Naive thymus-derived CD4-positive, alpha-beta T cell (primary cell): ENCODE measurements at regions not wholly inside any gene's neighbourhood (a gene's known extent, or its start where the extent isn't known, plus 50 kb on each side); places are given as distances from the start of the nearest gene placed in this dataset.
"Not testable (repeated sequence)": the region's sequence is repeated elsewhere in the genome, so short reads cannot be mapped to it uniquely, and the experiment has no call there.

Experiments
- ATAC-seq: fragments of 150-1000 bp; cut with Tn5 transposase; 2 replicates; pipeline ENCODE4 v1.10.0; 2021; ENCODE audit warnings: mild to moderate bottlenecking, moderate library complexity
- CTCF ChIA-PET: fragments of 350-600 bp; sonication (Branson Sonifier 250); formaldehyde crosslinking; loops from one replicate; lab custom pipeline; 2021; ENCODE audit warnings: antibody characterized with exemption; lab: Charles Lee
- POLR2A ChIA-PET: fragments of 350-600 bp; sonication (Branson Sonifier 250); formaldehyde crosslinking; loops from one replicate; lab custom pipeline; 2021; ENCODE audit warnings: antibody characterized with exemption, inconsistent platforms; lab: Charles Lee
- DNase-seq, 9 donors: peaks; one replicate each; pipeline versions ENCODE4 v3.0.0 to v3.0.0-alpha.2; 2020 to 2022; ENCODE audit warnings: mixed read lengths in 1 of 9
- H3K27ac ChIP-seq: one replicate; pipeline ENCODE4 v1.7.0; 2013; ENCODE audit warnings: mild to moderate bottlenecking, low read depth, low read length, moderate library complexity
- H3K27me3 ChIP-seq, 2 donors: one replicate each; pipeline ENCODE4 v1.7.0; 2013; ENCODE audit warnings: low read length in 2 of 2, mild to moderate bottlenecking in 2 of 2, moderate library complexity in 2 of 2; ENCODE audit not compliant: control insufficient read depth in 2 of 2, insufficient read depth in 2 of 2
- H3K36me3 ChIP-seq, 3 experiments: 1 replicate in 2 of 3; 2 replicates in 1 of 3; pipeline ENCODE4 v1.7.0; 2013; ENCODE audit warnings: low read length in 3 of 3, mild to moderate bottlenecking in 3 of 3, moderate library complexity in 1 of 3; ENCODE audit not compliant: insufficient read depth in 3 of 3, control insufficient read depth in 2 of 3
- H3K4me1 ChIP-seq, 2 donors: one replicate each; pipeline ENCODE4 v1.7.0; 2013; ENCODE audit warnings: low read length in 2 of 2, mild to moderate bottlenecking in 2 of 2, moderate library complexity in 1 of 2; ENCODE audit not compliant: control insufficient read depth in 2 of 2, insufficient read depth in 2 of 2
- H3K4me3 ChIP-seq: 2 replicates; pipeline ENCODE4 v1.7.0; 2013; ENCODE audit warnings: mild to moderate bottlenecking, low read length
- H3K9me3 ChIP-seq, 3 experiments: 1 replicate in 2 of 3; 2 replicates in 1 of 3; pipeline ENCODE4 v1.7.0; 2013; ENCODE audit warnings: low read length in 3 of 3; ENCODE audit not compliant: control insufficient read depth in 2 of 3
- H3K27ac Mint-ChIP-seq, 9 donors: one replicate each; pipeline ENCODE4 v1.8.0; 2020 to 2022; ENCODE audit warnings: mixed read lengths in 9 of 9, mild to moderate bottlenecking in 8 of 9, moderate library complexity in 5 of 9, inconsistent platforms in 2 of 9
- H3K27me3 Mint-ChIP-seq, 5 donors: one replicate each; pipeline ENCODE4 v1.8.0; 2021 to 2022; ENCODE audit warnings: mixed read lengths in 5 of 5, mild to moderate bottlenecking in 1 of 5
- H3K36me3 Mint-ChIP-seq, 5 donors: one replicate each; pipeline ENCODE4 v1.8.0; 2020 to 2022; ENCODE audit warnings: mixed read lengths in 5 of 5, mild to moderate bottlenecking in 3 of 5, inconsistent platforms in 1 of 5
- H3K4me1 Mint-ChIP-seq, 7 donors: one replicate each; pipeline ENCODE4 v1.8.0; 2020 to 2022; ENCODE audit warnings: mixed read lengths in 7 of 7, mild to moderate bottlenecking in 3 of 7, inconsistent platforms in 1 of 7
- H3K4me3 Mint-ChIP-seq, 10 donors: one replicate each; pipeline ENCODE4 v1.8.0; 2020 to 2022; ENCODE audit warnings: mild to moderate bottlenecking in 10 of 10, mixed read lengths in 10 of 10, moderate library complexity in 6 of 10, inconsistent platforms in 2 of 10
- H3K9me3 Mint-ChIP-seq, 11 donors: one replicate each; pipeline ENCODE4 v1.8.0; 2020 to 2022; ENCODE audit warnings: mixed read lengths in 11 of 11, mild to moderate bottlenecking in 4 of 11, inconsistent platforms in 1 of 11, moderate library complexity in 1 of 11
- intact Hi-C, 2 donors: fragments of 100-400 bp; cut with micrococcal nuclease; formaldehyde crosslinking; loops; one replicate each; pipeline ENCODE4 v1.15.1; 2023

DNA sequence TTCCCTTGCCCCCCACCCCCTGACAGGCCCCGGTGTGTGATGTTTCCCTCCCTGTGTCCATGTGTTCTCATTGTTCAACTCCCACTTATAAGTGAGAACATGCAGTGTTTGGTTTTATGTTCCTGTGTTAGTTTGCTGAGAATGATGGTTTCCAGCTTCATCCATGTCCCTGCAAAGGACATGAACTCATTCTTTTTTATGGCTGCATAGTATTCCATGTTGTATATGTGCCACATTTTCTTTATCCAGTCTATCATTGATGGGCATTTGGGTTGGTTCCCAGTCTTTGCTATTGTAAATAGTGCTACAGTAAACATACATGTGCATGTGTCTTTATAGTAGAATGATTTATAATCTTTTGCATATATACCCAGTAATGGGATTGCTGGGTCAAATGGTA, 287.4 kb downstream of the UTRN start:
- H3K4me1 ChIP-seq, H3K27ac ChIP-seq, H3K4me3 ChIP-seq, POLR2A ChIA-PET, H3K9me3 ChIP-seq, H3K27me3 ChIP-seq, H3K9me3 Mint-ChIP-seq, DNase-seq, H3K4me3 Mint-ChIP-seq, intact Hi-C loops, H3K27me3 Mint-ChIP-seq, ATAC-seq: not testable (repeated sequence)
- peaks cover 8 to 23% (median 9%) of the 10 kb centered on the region in 3 experiments for H3K36me3 ChIP-seq
- CTCF ChIA-PET, result interaction anchor here (0.8 kb wide), 1 partner anchor 21 kb away, joined by 3 read pairs; no protein-coding TSS in a partner anchor
- peak overlapping the region in 1 of 9 donors; percentile 33 for H3K27ac Mint-ChIP-seq
- peaks cover 12 to 44% (median 37%) of the 10 kb centered on the region in 5 donors for H3K36me3 Mint-ChIP-seq
- H3K4me1 Mint-ChIP-seq, result peaks cover 0 to 22% (median 5%) of the 10 kb centered on the region in 7 donors

DNA sequence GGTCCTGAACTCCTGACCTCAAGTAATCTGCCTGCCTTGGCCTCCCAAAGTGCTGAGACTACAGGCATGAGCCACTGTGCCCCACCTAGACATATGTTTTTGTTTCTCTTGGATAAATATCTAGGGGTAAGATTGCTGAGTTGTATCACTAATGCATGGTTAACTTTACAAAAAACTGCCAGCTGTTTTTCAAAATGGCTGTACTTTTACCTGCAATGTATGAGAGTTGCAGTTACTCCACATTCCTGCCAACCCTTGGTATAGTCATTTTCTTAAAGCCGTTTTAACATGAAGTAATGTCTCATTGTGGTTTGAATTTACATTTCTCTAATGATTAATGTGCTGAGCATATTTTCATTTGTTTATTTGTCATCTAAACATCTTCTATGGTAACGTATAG, 289.7 kb downstream of the UTRN start:
- Mint-ChIP-seq H3K27ac (peak overlapping the region in 3 of 9 donors; percentile 36 to 63 (median 46)), H3K36me3 (peaks cover 8 to 47% (median 35%) of the 10 kb centered on the region in 5 donors), H3K4me1 (peaks cover 0 to 24% (median 5%) of the 10 kb centered on the region in 7 donors), H3K9me3 (peaks cover 0 to 5% (median 0%) of the 10 kb centered on the region in 11 donors), H3K27me3 (no peaks in the 10 kb centered on the region), H3K4me3 (no peak overlapping the region)
- Histone ChIP-seq H3K36me3 (peaks cover 0 to 28% (median 4%) of the 10 kb centered on the region in 3 experiments), H3K27me3 (no peaks in the 10 kb centered on the region), H3K27ac (no peak overlapping the region), H3K9me3 (peaks cover 0 to 3% (median 0%) of the 10 kb centered on the region in 3 experiments), H3K4me1 (no peaks in the 10 kb centered on the region), H3K4me3 (no peak overlapping the region)
- DNase-seq, result no peak
- POLR2A ChIA-PET, result no interaction called here
- ATAC-seq, result no peak
- intact Hi-C loops, result loop anchor here in 1 of 2 donors (1.0 kb wide), 1 partner anchor 7 kb away; no protein-coding TSS in a partner anchor
- CTCF ChIA-PET, result no interaction called here

DNA sequence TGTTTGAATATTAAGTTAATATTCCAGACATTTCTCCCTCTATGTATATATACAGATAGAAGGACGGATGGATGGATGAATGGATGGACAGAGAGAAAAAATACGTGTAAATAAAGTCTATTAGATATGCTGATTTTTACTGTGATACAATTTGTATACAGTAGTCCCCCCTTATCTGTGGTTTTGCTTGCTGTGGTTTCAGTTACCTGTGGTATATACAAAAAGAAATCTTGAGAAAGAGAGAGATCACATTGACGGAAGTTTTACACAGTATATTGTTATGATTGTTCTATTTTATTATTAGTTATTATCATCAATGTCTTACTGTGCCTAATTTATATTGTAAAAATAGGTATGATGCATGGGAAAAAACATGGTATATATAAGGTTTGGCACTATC, 290.2 kb downstream of the UTRN start:
- intact Hi-C loops, result loop anchor here in 1 of 2 donors (1.0 kb wide), 1 partner anchor 8 kb away; no protein-coding TSS in a partner anchor
- ChIA-PET CTCF (no interaction called here), POLR2A (no interaction called here)
- peaks cover 0 to 25% (median 0%) of the 10 kb centered on the region in 3 experiments for H3K36me3 ChIP-seq
- peaks cover 0 to 3% (median 0%) of the 10 kb centered on the region in 3 experiments for H3K9me3 ChIP-seq
- peaks cover 5 to 48% (median 32%) of the 10 kb centered on the region in 5 donors for H3K36me3 Mint-ChIP-seq
- H3K27me3 ChIP-seq, result no peaks in the 10 kb centered on the region
- H3K27ac ChIP-seq, result no peak overlapping the region
- no peak overlapping the region for H3K4me3 Mint-ChIP-seq
- H3K27me3 Mint-ChIP-seq, result no peaks in the 10 kb centered on the region
- no peak for DNase-seq
- no peak overlapping the region for H3K4me3 ChIP-seq
- peaks cover 0 to 5% (median 0%) of the 10 kb centered on the region in 11 donors for H3K9me3 Mint-ChIP-seq
- peaks cover 0 to 29% (median 5%) of the 10 kb centered on the region in 7 donors for H3K4me1 Mint-ChIP-seq
- H3K27ac Mint-ChIP-seq, result peak overlapping the region in 2 of 9 donors; percentile 29 to 63
- no peaks in the 10 kb centered on the region for H3K4me1 ChIP-seq
- no peak for ATAC-seq

DNA sequence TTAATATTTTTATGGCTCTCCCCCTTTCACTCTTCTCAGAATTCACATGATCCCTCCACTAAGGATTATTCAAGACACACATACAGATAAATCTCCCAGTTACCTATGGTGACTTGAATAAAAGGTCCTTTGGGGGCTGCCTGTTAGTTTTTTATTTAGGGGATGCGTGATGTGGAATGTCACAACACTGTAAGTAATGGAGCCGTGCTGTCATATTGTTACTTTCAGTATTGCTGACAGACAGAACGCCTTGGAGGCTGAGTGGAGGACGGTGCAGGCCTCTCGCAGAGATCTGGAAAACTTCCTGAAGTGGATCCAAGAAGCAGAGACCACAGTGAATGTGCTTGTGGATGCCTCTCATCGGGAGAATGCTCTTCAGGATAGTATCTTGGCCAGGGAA, 291.7 kb downstream of the UTRN start:
- ChIA-PET CTCF (interaction anchor here (1.0 kb wide), 1 partner anchor 28 kb away, joined by 3 read pairs; no protein-coding TSS in a partner anchor), POLR2A (no interaction called here)
- no peak overlapping the region for H3K27ac ChIP-seq
- Mint-ChIP-seq H3K9me3 (peaks cover 0 to 4% (median 0%) of the 10 kb centered on the region in 11 donors), H3K4me1 (peaks cover 0 to 41% (median 11%) of the 10 kb centered on the region in 7 donors), H3K4me3 (no peak overlapping the region), H3K36me3 (peaks cover 2 to 50% (median 20%) of the 10 kb centered on the region in 5 donors), H3K27me3 (no peaks in the 10 kb centered on the region), H3K27ac (peak overlapping the region in 2 of 9 donors; percentile 53 to 70)
- H3K9me3 ChIP-seq, result peaks cover 0 to 2% (median 0%) of the 10 kb centered on the region in 3 experiments
- DNase-seq (no peak), ATAC-seq (no peak)
- no peak overlapping the region for H3K4me3 ChIP-seq
- peaks cover 0 to 19% (median 0%) of the 10 kb centered on the region in 3 experiments for H3K36me3 ChIP-seq
- H3K4me1 ChIP-seq, result peaks cover 3% of the 10 kb centered on the region in 2 donors
- intact Hi-C loops, result no loop called here
- H3K27me3 ChIP-seq, result no peaks in the 10 kb centered on the region

DNA sequence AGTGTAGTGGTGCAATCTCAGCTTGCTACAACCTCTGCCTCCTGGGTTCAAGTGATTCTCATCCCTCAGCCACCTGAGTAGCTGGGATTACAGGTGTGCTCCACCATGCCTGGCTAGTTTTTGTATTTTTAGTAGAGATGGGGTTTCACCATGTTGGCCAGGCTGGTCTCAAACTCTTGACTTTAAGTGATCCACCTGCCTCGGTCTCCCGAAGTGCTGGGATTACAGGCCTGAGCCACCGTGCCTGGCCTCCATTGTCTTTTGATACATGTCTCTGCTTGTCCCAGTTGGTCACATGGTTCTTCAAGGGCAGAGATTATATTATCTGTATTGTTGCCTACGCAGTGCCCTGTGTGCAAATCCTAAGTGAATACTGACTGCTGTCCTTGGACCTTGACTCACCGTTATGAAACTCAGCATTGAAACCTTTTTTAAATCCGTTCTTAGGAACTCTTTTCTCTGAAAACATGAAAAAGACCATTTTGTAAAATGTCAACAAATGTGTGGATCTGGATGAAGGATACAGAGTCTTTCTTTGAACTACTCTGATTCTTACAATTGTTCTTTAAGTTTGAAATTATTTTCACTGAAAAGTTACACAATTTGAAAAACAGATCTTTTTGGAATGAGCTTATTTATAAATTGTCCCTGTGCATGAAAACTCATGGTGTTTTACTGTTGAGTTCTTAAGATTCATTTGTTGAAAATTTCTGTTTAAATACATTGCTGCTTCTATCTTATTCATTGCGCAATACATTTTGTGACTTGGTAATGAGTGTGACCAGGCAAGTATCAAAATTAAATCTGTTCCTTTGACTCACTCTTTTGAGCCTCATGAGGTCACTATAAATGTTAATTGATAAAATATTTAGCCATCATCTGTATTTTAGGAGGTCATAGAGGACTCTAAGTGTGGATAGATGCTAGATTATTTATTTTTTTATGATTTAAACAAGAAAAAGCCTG, 293.5 kb downstream of the UTRN start:
- POLR2A ChIA-PET, result no interaction called here
- H3K27ac Mint-ChIP-seq, result peak overlapping the region in 5 of 9 donors; percentile 2 to 68 (median 51)
- CTCF ChIA-PET, result interaction anchor here (0.7 kb wide), 1 partner anchor 1082 kb away, joined by 3 read pairs; no protein-coding TSS in a partner anchor

DNA sequence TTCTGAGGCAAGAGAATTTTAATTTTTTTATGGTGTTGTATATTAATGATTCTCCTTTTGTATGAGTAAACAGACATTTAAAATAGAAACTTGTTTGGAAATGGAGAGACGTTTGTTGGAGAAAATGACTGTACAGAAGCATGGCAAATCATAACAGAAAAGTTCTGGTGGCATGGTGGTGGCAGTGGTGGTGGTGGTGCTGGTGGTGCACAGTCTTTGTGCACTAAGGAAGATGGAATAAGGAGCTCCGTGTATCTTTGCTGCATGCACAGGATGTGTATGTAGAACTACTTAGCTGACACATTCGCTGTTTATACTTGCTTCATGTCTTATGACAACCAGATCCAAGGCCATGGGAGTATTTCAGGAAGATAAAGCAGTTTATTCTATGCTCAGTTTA, 294.9 kb downstream of the UTRN start:
- ATAC-seq (no peak), DNase-seq (no peak)
- no peak overlapping the region for H3K4me3 Mint-ChIP-seq
- Histone ChIP-seq H3K27me3 (no peaks in the 10 kb centered on the region), H3K27ac (no peak overlapping the region), H3K36me3 (peaks cover 0 to 17% (median 0%) of the 10 kb centered on the region in 3 experiments), H3K4me1 (peaks cover 19 to 20% of the 10 kb centered on the region in 2 donors), H3K4me3 (no peak overlapping the region), H3K9me3 (no peaks in the 10 kb centered on the region)
- ChIA-PET CTCF (no interaction called here), POLR2A (no interaction called here)
- no peaks in the 10 kb centered on the region for H3K27me3 Mint-ChIP-seq
- peaks cover 14 to 55% (median 33%) of the 10 kb centered on the region in 7 donors for H3K4me1 Mint-ChIP-seq
- H3K36me3 Mint-ChIP-seq, result peaks cover 0 to 31% (median 9%) of the 10 kb centered on the region in 5 donors
- no peaks in the 10 kb centered on the region for H3K9me3 Mint-ChIP-seq
- intact Hi-C loops, result loop anchor here (5.0 to 10.0 kb wide), 9 partner anchors 92 to 1235 kb away; partner anchors contain the start of genes FBXO30 (in 1 of the 2) and STX11 (in 1 of the 2)
- H3K27ac Mint-ChIP-seq, result peak overlapping the region; percentile 1 to 82 (median 29)

More for the DNA sequence above, 293.5 kb downstream of the UTRN start:
- H3K4me3 ChIP-seq, result no peak overlapping the region
- H3K27me3 Mint-ChIP-seq, result no peaks in the 10 kb centered on the region
- H3K36me3 Mint-ChIP-seq, result peaks cover 0 to 37% (median 9%) of the 10 kb centered on the region in 5 donors
- ATAC-seq (no peak), DNase-seq (no peak)
- H3K36me3 ChIP-seq, result peaks cover 0 to 17% (median 0%) of the 10 kb centered on the region in 3 experiments
- H3K9me3 Mint-ChIP-seq, result no peaks in the 10 kb centered on the region
- no peak overlapping the region for H3K27ac ChIP-seq
- H3K27me3 ChIP-seq, result no peaks in the 10 kb centered on the region
- peaks cover 14 to 58% (median 26%) of the 10 kb centered on the region in 7 donors for H3K4me1 Mint-ChIP-seq
- H3K4me1 ChIP-seq, result peaks cover 15 to 16% of the 10 kb centered on the region in 2 donors
- no peak overlapping the region for H3K4me3 Mint-ChIP-seq
- intact Hi-C loops, result no loop called here
- H3K9me3 ChIP-seq, result no peaks in the 10 kb centered on the region
